GM23338 (cell line): ENCODE measurements at regions not wholly inside any gene's neighbourhood (a gene's known extent, or its start where the extent isn't known, plus 50 kb on each side); places are given as distances from the start of the nearest gene placed in this dataset.
A peak's percentile ranks its signal among the peaks of the same experiment; 100 is the strongest.
"Not testable (repeated sequence)": the region's sequence is repeated elsewhere in the genome, so short reads cannot be mapped to it uniquely, and the experiment has no call there.

Experiments used
- ATAC-seq: fragments of 200-7000 bp; cut with Tn5 transposase; 3 replicates; pipeline ENCODE4 v1.9.1; 2020
- DNase-seq: peaks from one replicate; pipeline ENCODE4 v3.0.0-alpha.2; 2015; ENCODE audit warnings: low spot score
- H2AFZ ChIP-seq: fragments of 200-600 bp; sonication (generic); 2 replicates; pipeline ENCODE4 v1.8.0; 2016; ENCODE audit warnings: antibody characterized with exemption, mild to moderate bottlenecking, moderate library complexity
- H3F3A ChIP-seq: fragments of 200-600 bp; sonication (generic); replicated peaks from 2 replicates; pipeline ENCODE4 v1.8.0; 2017; ENCODE audit warnings: antibody characterized with exemption, mixed run types, low read depth
- H3K27ac ChIP-seq: fragments of 200-600 bp; sonication (generic); 2 replicates; pipeline ENCODE4 v1.6.1; 2016; ENCODE audit warnings: low read depth
- H3K27me3 ChIP-seq: fragments of 200-600 bp; sonication (generic); 2 replicates; pipeline ENCODE4 v1.8.0; 2016; ENCODE audit warnings: mild to moderate bottlenecking, mixed run types, moderate library complexity; ENCODE audit not compliant: insufficient read depth
- H3K36me3 ChIP-seq: fragments of 200-600 bp; sonication (generic); 2 replicates; pipeline ENCODE4 v1.8.0; 2016; ENCODE audit warnings: mild to moderate bottlenecking; ENCODE audit not compliant: insufficient read depth
- H3K4me1 ChIP-seq: fragments of 200-600 bp; sonication (generic); 2 replicates; pipeline ENCODE4 v1.8.0; 2016; ENCODE audit warnings: mild to moderate bottlenecking, moderate library complexity; ENCODE audit not compliant: insufficient read depth
- H3K4me2 ChIP-seq: fragments of 200-600 bp; sonication (generic); 2 replicates; pipeline ENCODE4 v1.7.1; 2017; ENCODE audit warnings: mixed run types
- H3K4me3 ChIP-seq: fragments of 200-600 bp; sonication (generic); 2 replicates; pipeline ENCODE4 v1.6.1; 2016; ENCODE audit warnings: mixed run types
- H3K79me2 ChIP-seq: fragments of 200-600 bp; sonication (generic); replicated peaks from 2 replicates; pipeline ENCODE4 v1.8.0; 2017; ENCODE audit warnings: mild to moderate bottlenecking; ENCODE audit not compliant: insufficient read depth
- H3K9me2 ChIP-seq: fragments of 200-600 bp; sonication (generic); 2 replicates; pipeline ENCODE4 v1.8.0; 2017; ENCODE audit not compliant: insufficient read depth
- H4K20me1 ChIP-seq: fragments of 200-600 bp; sonication (generic); replicated peaks from 2 replicates; pipeline ENCODE4 v1.8.0; 2017; ENCODE audit warnings: mild to moderate bottlenecking; ENCODE audit not compliant: insufficient read depth
- H3K27ac Mint-ChIP-seq: 2 replicates; pipeline ENCODE4 v1.8.0; 2020; ENCODE audit warnings: inconsistent platforms, mild to moderate bottlenecking, moderate library complexity, mixed read lengths
- H3K27me3 Mint-ChIP-seq: 3 replicates; pipeline ENCODE4 v1.8.0; 2022; ENCODE audit warnings: low read depth, mild to moderate bottlenecking, moderate library complexity, mixed read lengths, inconsistent platforms; ENCODE audit not compliant: insufficient read depth, poor library complexity
- H3K36me3 Mint-ChIP-seq: 3 replicates; pipeline ENCODE4 v1.8.0; 2021; ENCODE audit warnings: low read depth, mild to moderate bottlenecking, inconsistent platforms, moderate library complexity, mixed read lengths
- H3K4me1 Mint-ChIP-seq: 3 replicates; pipeline ENCODE4 v1.8.0; 2020; ENCODE audit warnings: mild to moderate bottlenecking, inconsistent platforms, mixed read lengths
- H3K4me3 Mint-ChIP-seq: 3 replicates; pipeline ENCODE4 v1.8.0; 2021; ENCODE audit warnings: moderate library complexity, mild to moderate bottlenecking, inconsistent platforms, mixed read lengths
- H3K9me3 Mint-ChIP-seq: 3 replicates; pipeline ENCODE4 v1.8.0; 2020; ENCODE audit warnings: moderate library complexity, mild to moderate bottlenecking, inconsistent platforms, mixed read lengths
- CREB1 ChIP-seq: fragments of 250-450 bp; sonication (Bioruptor Pico); IDR thresholded peaks from 2 replicates; pipeline ENCODE4 v1.5.0; 2020; ENCODE audit warnings: low read depth, mild to moderate bottlenecking, moderate library complexity
- CTCF ChIP-seq, 2 experiments: fragments of 200-600 bp in 1 of 2; sonication (generic) in 1 of 2; conservative IDR thresholded peaks; 2 replicates each; pipeline versions ENCODE4 v1.5.1 to v1.6.1; 2016 to 2017; ENCODE audit warnings: antibody characterized with exemption in 2 of 2, low read depth in 2 of 2, mild to moderate bottlenecking in 2 of 2, moderate library complexity in 1 of 2
- EZH2 ChIP-seq: fragments of 200-600 bp; sonication (generic); IDR thresholded peaks from one replicate; pipeline ENCODE4 v1.8.0; 2017; ENCODE audit warnings: antibody characterized with exemption, mild to moderate bottlenecking, low read depth; ENCODE audit not compliant: unreplicated experiment
- JUNB ChIP-seq: IDR thresholded peaks from one replicate; pipeline ENCODE4 v1.6.1; 2016; ENCODE audit warnings: antibody characterized with exemption; ENCODE audit not compliant: unreplicated experiment
- ZNF462 ChIP-seq: fragments of 250-450 bp; sonication (Bioruptor Pico); IDR thresholded peaks from 2 replicates; pipeline ENCODE4 v1.5.0; 2020; ENCODE audit warnings: mild to moderate bottlenecking, moderate library complexity
- TF ChIP-seq, protein P1 (sequence below): IDR thresholded peaks from one replicate; pipeline ENCODE4 v1.6.1; 2018; ENCODE audit warnings: antibody characterized with exemption; ENCODE audit not compliant: unreplicated experiment

GRCh38 chr7:32765649-32766251 lies 125.8 kb downstream of the KBTBD2 start:
- not testable (repeated sequence) for H4K20me1 ChIP-seq, H3K79me2 ChIP-seq, H3K36me3 ChIP-seq, H2AFZ ChIP-seq, H3K4me3 Mint-ChIP-seq, H3F3A ChIP-seq, H3K27ac ChIP-seq, H3K4me2 ChIP-seq, ATAC-seq, H3K4me3 ChIP-seq, H3K9me2 ChIP-seq, H3K27ac Mint-ChIP-seq
- peaks cover 11% of the 10 kb centered on the region for H3K36me3 Mint-ChIP-seq
- H3K4me1 Mint-ChIP-seq: peaks cover 26% of the 10 kb centered on the region
- H3K9me3 Mint-ChIP-seq: peaks cover 18% of the 10 kb centered on the region
- H3K27me3 ChIP-seq: peaks cover 47% of the 10 kb centered on the region
- H3K4me1 ChIP-seq: peaks cover 14% of the 10 kb centered on the region; the same call in 1 of the 2 replicates
- peak; percentile 35 for DNase-seq
- peaks cover 37% of the 10 kb centered on the region for H3K27me3 Mint-ChIP-seq
- TF ChIP-seq CTCF (conservative IDR thresholded peaks at IDR 0.05; ENCODE audit: low read depth in 2 of 2): peak in 1 of 2 experiments; percentile 66; a peak in 3 of 4 replicates

DNA sequence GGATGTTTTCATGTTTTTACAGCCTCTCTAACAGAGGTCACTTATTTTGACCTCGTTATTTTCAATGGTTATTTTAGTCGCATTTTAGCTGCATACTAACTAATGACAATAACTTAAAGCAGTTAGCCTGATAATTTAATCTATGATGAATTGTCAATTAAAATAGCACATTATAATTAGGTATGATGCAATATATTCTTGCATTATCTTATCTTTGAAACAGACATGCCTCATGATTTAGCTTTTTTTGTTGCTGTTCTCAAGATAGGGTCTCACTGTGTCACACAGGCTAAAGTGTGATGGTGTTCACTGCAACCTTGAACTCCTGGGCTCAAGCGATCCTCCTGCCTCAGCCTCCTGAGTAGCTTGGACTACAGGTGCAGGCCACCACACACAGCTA lies 126.4 kb downstream of the KBTBD2 start:
- H4K20me1 ChIP-seq: peaks cover 6% of the 10 kb centered on the region
- no peaks in the 10 kb centered on the region for H3F3A ChIP-seq
- no peaks in the 10 kb centered on the region for H3K36me3 ChIP-seq
- H3K27me3 Mint-ChIP-seq: peaks cover 38% of the 10 kb centered on the region
- H3K27me3 ChIP-seq: peaks cover 52% of the 10 kb centered on the region
- peaks cover 18% of the 10 kb centered on the region for H3K9me3 Mint-ChIP-seq
- H3K79me2 ChIP-seq: no peaks in the 10 kb centered on the region
- peaks cover 11% of the 10 kb centered on the region for H3K36me3 Mint-ChIP-seq
- DNase-seq (no peak), ATAC-seq (no peak)
- H3K4me1 Mint-ChIP-seq: peaks cover 26% of the 10 kb centered on the region
- H3K4me3 ChIP-seq: no peak overlapping the region
- no peak overlapping the region for H3K4me2 ChIP-seq
- no peak overlapping the region for H2AFZ ChIP-seq
- no peak overlapping the region for H3K27ac ChIP-seq
- H3K27ac Mint-ChIP-seq: no peak overlapping the region
- H3K4me3 Mint-ChIP-seq: no peak overlapping the region
- no peaks in the 10 kb centered on the region for H3K9me2 ChIP-seq
- H3K4me1 ChIP-seq: peaks cover 14% of the 10 kb centered on the region; the same call in 1 of the 2 replicates
- TF ChIP-seq EZH2 (no peak), CREB1 (CRISPR knock-in tag) (no peak), CTCF (conservative IDR thresholded peaks at IDR 0.05; ENCODE audit: low read depth in 2 of 2) (no peak), JUNB (no peak), ZNF462 (CRISPR knock-in tag) (no peak)
- TF ChIP-seq, protein P1, sequence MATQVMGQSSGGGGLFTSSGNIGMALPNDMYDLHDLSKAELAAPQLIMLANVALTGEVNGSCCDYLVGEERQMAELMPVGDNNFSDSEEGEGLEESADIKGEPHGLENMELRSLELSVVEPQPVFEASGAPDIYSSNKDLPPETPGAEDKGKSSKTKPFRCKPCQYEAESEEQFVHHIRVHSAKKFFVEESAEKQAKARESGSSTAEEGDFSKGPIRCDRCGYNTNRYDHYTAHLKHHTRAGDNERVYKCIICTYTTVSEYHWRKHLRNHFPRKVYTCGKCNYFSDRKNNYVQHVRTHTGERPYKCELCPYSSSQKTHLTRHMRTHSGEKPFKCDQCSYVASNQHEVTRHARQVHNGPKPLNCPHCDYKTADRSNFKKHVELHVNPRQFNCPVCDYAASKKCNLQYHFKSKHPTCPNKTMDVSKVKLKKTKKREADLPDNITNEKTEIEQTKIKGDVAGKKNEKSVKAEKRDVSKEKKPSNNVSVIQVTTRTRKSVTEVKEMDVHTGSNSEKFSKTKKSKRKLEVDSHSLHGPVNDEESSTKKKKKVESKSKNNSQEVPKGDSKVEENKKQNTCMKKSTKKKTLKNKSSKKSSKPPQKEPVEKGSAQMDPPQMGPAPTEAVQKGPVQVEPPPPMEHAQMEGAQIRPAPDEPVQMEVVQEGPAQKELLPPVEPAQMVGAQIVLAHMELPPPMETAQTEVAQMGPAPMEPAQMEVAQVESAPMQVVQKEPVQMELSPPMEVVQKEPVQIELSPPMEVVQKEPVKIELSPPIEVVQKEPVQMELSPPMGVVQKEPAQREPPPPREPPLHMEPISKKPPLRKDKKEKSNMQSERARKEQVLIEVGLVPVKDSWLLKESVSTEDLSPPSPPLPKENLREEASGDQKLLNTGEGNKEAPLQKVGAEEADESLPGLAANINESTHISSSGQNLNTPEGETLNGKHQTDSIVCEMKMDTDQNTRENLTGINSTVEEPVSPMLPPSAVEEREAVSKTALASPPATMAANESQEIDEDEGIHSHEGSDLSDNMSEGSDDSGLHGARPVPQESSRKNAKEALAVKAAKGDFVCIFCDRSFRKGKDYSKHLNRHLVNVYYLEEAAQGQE: no peak
